HAP-1 (cell line): ENCODE measurements at regions not wholly inside any gene's neighbourhood (a gene's known extent, or its start where the extent isn't known, plus 50 kb on each side); places are given as distances from the start of the nearest gene placed in this dataset.

ENCODE experiments used
- DNase-seq, 2 experiments: peaks; one replicate each; pipeline ENCODE4 v3.0.0-alpha.2; 2016 to 2020; ENCODE audit warnings: low spot score in 2 of 2
- H3K27me3 ChIP-seq: fragments of 250-450 bp; sonication (Bioruptor Pico); 2 replicates; pipeline ENCODE4 v1.5.1; 2020; ENCODE audit warnings: low read depth, mild to moderate bottlenecking, moderate library complexity
- H3K36me3 ChIP-seq: fragments of 250-450 bp; sonication (Bioruptor Pico); replicated peaks from 2 replicates; pipeline ENCODE4 v1.5.1; 2020; ENCODE audit warnings: mild to moderate bottlenecking
- H3K4me1 ChIP-seq: fragments of 250-450 bp; sonication (Bioruptor Pico); 2 replicates; pipeline ENCODE4 v1.5.1; 2020; ENCODE audit warnings: mild to moderate bottlenecking
- H3K4me3 ChIP-seq: fragments of 250-450 bp; sonication (Bioruptor Pico); 2 replicates; pipeline ENCODE4 v1.5.1; 2020; ENCODE audit warnings: mild to moderate bottlenecking, moderate library complexity
- H3K9me3 ChIP-seq: fragments of 250-450 bp; sonication (Bioruptor Pico); 2 replicates; pipeline ENCODE4 v1.5.1; 2020; ENCODE audit warnings: mild to moderate bottlenecking, moderate library complexity
- in situ Hi-C: fragments of 300-500 bp; cut with MboI; formaldehyde crosslinking; loops from 3 replicates; pipeline ENCODE4 v1.14.3; 2020; ENCODE audit warnings: low sequenced_read_pairs, inconsistent platforms, mixed read lengths

GRCh38 chr3:132953683-132954082, 84.5 kb upstream of the TMEM108 start:
- H3K9me3 ChIP-seq = no peaks in the 10 kb centered on the region
- no peaks in the 10 kb centered on the region for H3K36me3 ChIP-seq
- no peak overlapping the region for H3K4me3 ChIP-seq
- no peaks in the 10 kb centered on the region for H3K4me1 ChIP-seq
- in situ Hi-C loops = no loop called here
- no peak for DNase-seq
- no peaks in the 10 kb centered on the region for H3K27me3 ChIP-seq

GRCh38 chr3:132927896-132928295, 110.3 kb upstream of the TMEM108 start:
- H3K4me3 ChIP-seq = no peak overlapping the region
- H3K9me3 ChIP-seq = no peaks in the 10 kb centered on the region
- H3K4me1 ChIP-seq = no peaks in the 10 kb centered on the region
- no peak for DNase-seq
- no peaks in the 10 kb centered on the region for H3K36me3 ChIP-seq
- no peaks in the 10 kb centered on the region for H3K27me3 ChIP-seq
- in situ Hi-C loops = no loop called here

- no peaks in the 10 kb centered on the region for H3K27me3 ChIP-seq
- in situ Hi-C loops = no loop called here
- H3K4me3 ChIP-seq = no peak overlapping the region
- H3K9me3 ChIP-seq = no peaks in the 10 kb centered on the region
- no peaks in the 10 kb centered on the region for H3K36me3 ChIP-seq
- H3K4me1 ChIP-seq = no peaks in the 10 kb centered on the region
- no peak for DNase-seq
Observed at GRCh38 chr3:132926098-132926497, 112.1 kb upstream of the TMEM108 start.

GRCh38 chr3:132925256-132925930, 112.8 kb upstream of the TMEM108 start:
- Histone ChIP-seq H3K27me3 (no peaks in the 10 kb centered on the region), H3K4me3 (no peak overlapping the region), H3K9me3 (no peaks in the 10 kb centered on the region), H3K36me3 (no peaks in the 10 kb centered on the region), H3K4me1 (no peaks in the 10 kb centered on the region)
- in situ Hi-C loops = no loop called here
- no peak for DNase-seq

- Histone ChIP-seq H3K36me3 (no peaks in the 10 kb centered on the region), H3K27me3 (no peaks in the 10 kb centered on the region), H3K4me1 (no peaks in the 10 kb centered on the region), H3K4me3 (no peak overlapping the region), H3K9me3 (no peaks in the 10 kb centered on the region)
- in situ Hi-C loops = no loop called here
- no peak for DNase-seq
Observed at GRCh38 chr3:132916096-132916495, 122.1 kb upstream of the TMEM108 start.

GRCh38 chr3:132912416-132912753, 125.8 kb upstream of the TMEM108 start:
- H3K4me1 ChIP-seq = no peaks in the 10 kb centered on the region
- H3K27me3 ChIP-seq = no peaks in the 10 kb centered on the region
- H3K4me3 ChIP-seq = no peak overlapping the region
- DNase-seq = no peak
- no peaks in the 10 kb centered on the region for H3K9me3 ChIP-seq
- H3K36me3 ChIP-seq = no peaks in the 10 kb centered on the region
- in situ Hi-C loops = no loop called here

GRCh38 chr3:132911741-132912415, 126.3 kb upstream of the TMEM108 start:
- H3K4me1 ChIP-seq = no peaks in the 10 kb centered on the region
- H3K4me3 ChIP-seq = no peak overlapping the region
- H3K9me3 ChIP-seq = no peaks in the 10 kb centered on the region
- no peaks in the 10 kb centered on the region for H3K36me3 ChIP-seq
- in situ Hi-C loops = no loop called here
- no peaks in the 10 kb centered on the region for H3K27me3 ChIP-seq
- no peak for DNase-seq

- no peak overlapping the region for H3K4me3 ChIP-seq
- DNase-seq = no peak
- H3K4me1 ChIP-seq = no peaks in the 10 kb centered on the region
- H3K36me3 ChIP-seq = no peaks in the 10 kb centered on the region
- H3K9me3 ChIP-seq = no peaks in the 10 kb centered on the region
- in situ Hi-C loops = no loop called here
- H3K27me3 ChIP-seq = no peaks in the 10 kb centered on the region
Observed at GRCh38 chr3:132907293-132907692, 130.9 kb upstream of the TMEM108 start.

GRCh38 chr3:132900481-132900880, 137.7 kb upstream of the TMEM108 start:
- Histone ChIP-seq H3K9me3 (no peaks in the 10 kb centered on the region), H3K36me3 (no peaks in the 10 kb centered on the region)
- in situ Hi-C loops = no loop called here

GRCh38 chr3:132898141-132898540, 140.1 kb upstream of the TMEM108 start:
- Histone ChIP-seq H3K4me3 (no peak overlapping the region), H3K36me3 (no peaks in the 10 kb centered on the region), H3K27me3 (no peaks in the 10 kb centered on the region; the same call in 1 of the 2 replicates), H3K4me1 (no peaks in the 10 kb centered on the region), H3K9me3 (no peaks in the 10 kb centered on the region)
- no peak for DNase-seq
- in situ Hi-C loops = no loop called here

More at GRCh38 chr3:132900481-132900880, 137.7 kb upstream of the TMEM108 start:
- H3K27me3 ChIP-seq = no peaks in the 10 kb centered on the region; the same call in 1 of the 2 replicates
- no peak overlapping the region for H3K4me3 ChIP-seq
- no peak for DNase-seq
- H3K4me1 ChIP-seq = no peaks in the 10 kb centered on the region

GRCh38 chr3:132892956-132893355, 145.2 kb upstream of the TMEM108 start:
- Histone ChIP-seq H3K4me3 (no peak overlapping the region), H3K4me1 (no peaks in the 10 kb centered on the region), H3K36me3 (no peaks in the 10 kb centered on the region), H3K27me3 (no peaks in the 10 kb centered on the region), H3K9me3 (no peaks in the 10 kb centered on the region)
- no peak for DNase-seq
- in situ Hi-C loops = no loop called here

GRCh38 chr3:132881756-132882409, 156.3 kb upstream of the TMEM108 start:
- Histone ChIP-seq H3K4me1 (no peaks in the 10 kb centered on the region), H3K36me3 (no peaks in the 10 kb centered on the region), H3K9me3 (no peaks in the 10 kb centered on the region), H3K27me3 (no peaks in the 10 kb centered on the region), H3K4me3 (no peak overlapping the region)
- DNase-seq = no peak
- in situ Hi-C loops = no loop called here

- Histone ChIP-seq H3K9me3 (no peaks in the 10 kb centered on the region), H3K36me3 (no peaks in the 10 kb centered on the region), H3K27me3 (no peaks in the 10 kb centered on the region), H3K4me3 (no peak overlapping the region), H3K4me1 (no peaks in the 10 kb centered on the region)
- DNase-seq = no peak
- in situ Hi-C loops = no loop called here
Observed at GRCh38 chr3:132880986-132881385, 157.2 kb upstream of the TMEM108 start.

GRCh38 chr3:132879656-132880055, 157.4 kb upstream of the NPHP3 start:
- Histone ChIP-seq H3K4me3 (no peak overlapping the region), H3K4me1 (no peaks in the 10 kb centered on the region), H3K9me3 (no peaks in the 10 kb centered on the region), H3K36me3 (no peaks in the 10 kb centered on the region), H3K27me3 (no peaks in the 10 kb centered on the region; the same call in 1 of the 2 replicates)
- DNase-seq = peak; percentile 25 to 57
- in situ Hi-C loops = no loop called here
